ENCODE measurements at regions not wholly inside any gene's neighbourhood (a gene's known extent, or its start where the extent isn't known, plus 50 kb on each side); places are given as distances from the start of the nearest gene placed in this dataset.

GRCh38 chr12:78568321-78569020 is 296.1 kb upstream of the SYT1 start:
- no peak overlapping the region for H4K8ac ChIP-seq (ENCODE audit: low read depth in 2 of 2, low read length in 2 of 2)
- H3K9me3 ChIP-seq (ENCODE audit: control insufficient read depth, insufficient read depth, low read length), result no peaks in the 10 kb centered on the region
- BruUV-seq (replicated peaks), result no TSS peak
- WGBS, 2 experiments (ENCODE audit: extremely low coverage in 2 of 2, insufficient read length in 1 of 2), result no CpG with 5 or more reads among the region's 2 CpGs
- no peak overlapping the region for H2AK9ac ChIP-seq (replicated peaks; ENCODE audit: low read depth, low read length, poor library complexity)
- H3K23ac ChIP-seq (ENCODE audit: low read depth, low read length), result no peak overlapping the region
- dilution Hi-C loops (cut with HindIII; ENCODE audit: low sequenced_read_pairs, unreplicated experiment), result no loop called here
- H3K27me3 ChIP-seq (ENCODE audit: control insufficient read depth, insufficient read depth, low read length), result no peaks in the 10 kb centered on the region
- no peak overlapping the region for H3K9ac ChIP-seq (ENCODE audit: low read depth, low read length)
- ChIA-PET POLR2A (ENCODE audit: unreplicated experiment) (no interaction called here), CTCF (no interaction called here)
- in situ Hi-C loops (cut with MboI; ENCODE audit: low sequenced_read_pairs), result no loop called here
- H3K4me3 ChIP-seq (ENCODE audit: insufficient read depth, low read depth, low read length), result no peak overlapping the region
- no peaks in the 10 kb centered on the region for H3K36me3 ChIP-seq (ENCODE audit: control insufficient read depth, insufficient read depth, low read length)
- H2BK20ac ChIP-seq (ENCODE audit: low read depth, low read length), result no peak overlapping the region
- no peak overlapping the region for H4K91ac ChIP-seq (ENCODE audit: insufficient read depth, low read depth, low read length)
- no peak overlapping the region for H3K27ac ChIP-seq (ENCODE audit: insufficient read depth, low read length)
- no peak overlapping the region for H3K56ac ChIP-seq (ENCODE audit: extremely low read depth, insufficient read depth, low read length)
- H3K4me2 ChIP-seq (ENCODE audit: low read depth, low read length), result no peak overlapping the region
- H4K20me1 ChIP-seq (ENCODE audit: insufficient read depth, low read length), result no peaks in the 10 kb centered on the region
- no peak overlapping the region for H4K5ac ChIP-seq (ENCODE audit: low read depth, low read length)
- no peak overlapping the region for H2BK15ac ChIP-seq (ENCODE audit: low read depth, low read length)
- H2BK5ac ChIP-seq (ENCODE audit: low read depth, low read length, poor library complexity, severe bottlenecking), result no peak overlapping the region
- 0 out of 2 replicates have a peak, but pooled peaks cover 1% of the 10 kb centered on the region for H3K4me1 ChIP-seq (ENCODE audit: control insufficient read depth, insufficient read depth, low read length)
- intact Hi-C loops (cut with micrococcal nuclease), result no loop called here
- ATAC-seq (ENCODE audit: low read depth), result peak; percentile 90
- no peak for TF ChIP-seq FOS (IDR thresholded peaks at IDR 0.05; ENCODE audit: low read depth, low read length)
- no peak for TF ChIP-seq ELK1 (IDR thresholded peaks at IDR 0.05; ENCODE audit: borderline replicate concordance, low read depth, low read length)
- no peak for TF ChIP-seq BHLHE40 (IDR thresholded peaks at IDR 0.05; ENCODE audit: low read depth, low read length)
- TF ChIP-seq RCOR1 (IDR thresholded peaks at IDR 0.05; ENCODE audit: insufficient replicate concordance, low read length), result no peak
- TF ChIP-seq, protein P1, sequence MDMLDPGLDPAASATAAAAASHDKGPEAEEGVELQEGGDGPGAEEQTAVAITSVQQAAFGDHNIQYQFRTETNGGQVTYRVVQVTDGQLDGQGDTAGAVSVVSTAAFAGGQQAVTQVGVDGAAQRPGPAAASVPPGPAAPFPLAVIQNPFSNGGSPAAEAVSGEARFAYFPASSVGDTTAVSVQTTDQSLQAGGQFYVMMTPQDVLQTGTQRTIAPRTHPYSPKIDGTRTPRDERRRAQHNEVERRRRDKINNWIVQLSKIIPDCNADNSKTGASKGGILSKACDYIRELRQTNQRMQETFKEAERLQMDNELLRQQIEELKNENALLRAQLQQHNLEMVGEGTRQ (IDR thresholded peaks at IDR 0.05; ENCODE audit: low read depth, low read length), result no peak
- no peak for TF ChIP-seq RFX5 (IDR thresholded peaks at IDR 0.05; ENCODE audit: low read depth, low read length)
- no peak for TF ChIP-seq MXI1 (IDR thresholded peaks at IDR 0.05; ENCODE audit: borderline replicate concordance, low read depth, low read length)
- no peak for TF ChIP-seq NFE2L2 (IDR thresholded peaks at IDR 0.05; ENCODE audit: low read depth, low read length)
- TF ChIP-seq, protein P2, sequence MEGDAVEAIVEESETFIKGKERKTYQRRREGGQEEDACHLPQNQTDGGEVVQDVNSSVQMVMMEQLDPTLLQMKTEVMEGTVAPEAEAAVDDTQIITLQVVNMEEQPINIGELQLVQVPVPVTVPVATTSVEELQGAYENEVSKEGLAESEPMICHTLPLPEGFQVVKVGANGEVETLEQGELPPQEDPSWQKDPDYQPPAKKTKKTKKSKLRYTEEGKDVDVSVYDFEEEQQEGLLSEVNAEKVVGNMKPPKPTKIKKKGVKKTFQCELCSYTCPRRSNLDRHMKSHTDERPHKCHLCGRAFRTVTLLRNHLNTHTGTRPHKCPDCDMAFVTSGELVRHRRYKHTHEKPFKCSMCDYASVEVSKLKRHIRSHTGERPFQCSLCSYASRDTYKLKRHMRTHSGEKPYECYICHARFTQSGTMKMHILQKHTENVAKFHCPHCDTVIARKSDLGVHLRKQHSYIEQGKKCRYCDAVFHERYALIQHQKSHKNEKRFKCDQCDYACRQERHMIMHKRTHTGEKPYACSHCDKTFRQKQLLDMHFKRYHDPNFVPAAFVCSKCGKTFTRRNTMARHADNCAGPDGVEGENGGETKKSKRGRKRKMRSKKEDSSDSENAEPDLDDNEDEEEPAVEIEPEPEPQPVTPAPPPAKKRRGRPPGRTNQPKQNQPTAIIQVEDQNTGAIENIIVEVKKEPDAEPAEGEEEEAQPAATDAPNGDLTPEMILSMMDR (conservative IDR thresholded peaks at IDR 0.05; ENCODE audit: low read depth, low read length), result no peak
- TF ChIP-seq RAD21 (IDR thresholded peaks at IDR 0.05; ENCODE audit: low read length), result no peak
- no peak for TF ChIP-seq POLR2A (IDR thresholded peaks at IDR 0.05; ENCODE audit: low read depth, low read length)
- no peak for TF ChIP-seq CHD1 (IDR thresholded peaks at IDR 0.05; ENCODE audit: low read depth, low read length)
- TF ChIP-seq MAZ (IDR thresholded peaks at IDR 0.05; ENCODE audit: borderline replicate concordance, low read depth, low read length), result no peak
- no peak for TF ChIP-seq MAFK (IDR thresholded peaks at IDR 0.05; ENCODE audit: low read depth, low read length)
- TF ChIP-seq CEBPB (IDR thresholded peaks at IDR 0.05; ENCODE audit: low read depth, low read length), result no peak
- no peak for TF ChIP-seq SMC3 (IDR thresholded peaks at IDR 0.05; ENCODE audit: low read depth, low read length)
- no peak overlapping the region for H3K4ac ChIP-seq (ENCODE audit: low read depth, low read length)
- peak; percentile 57 for DNase-seq
- H2BK120ac ChIP-seq (ENCODE audit: low read depth, low read length), result no peak overlapping the region
- peak overlapping the region; percentile 36; the same call in 1 of the 2 replicates for H3K14ac ChIP-seq (replicated peaks; ENCODE audit: low read depth, low read length)
- no peak overlapping the region for H2AK5ac ChIP-seq (ENCODE audit: low read depth, low read length)
- H3K18ac ChIP-seq (ENCODE audit: low read depth, low read length), result no peak overlapping the region
- H3K79me1 ChIP-seq (ENCODE audit: low read depth in 1 of 2, low read length in 2 of 2), result no peaks in the 10 kb centered on the region
- no peak overlapping the region for H2AFZ ChIP-seq (replicated peaks; ENCODE audit: low read length, poor library complexity)
- H3K9me1 ChIP-seq (ENCODE audit: insufficient read depth, low read length), result no peaks in the 10 kb centered on the region
